ENCODE measurements at regions not wholly inside any gene's neighbourhood (a gene's known extent, or its start where the extent isn't known, plus 50 kb on each side); places are given as distances from the start of the nearest gene placed in this dataset.

GRCh38 chr2:42890791-42891355 lies 98.5 kb upstream of the HAAO start:
- no peak for TF ChIP-seq CTCF (IDR thresholded peaks at IDR 0.05; ENCODE audit: insufficient read depth, missing control alignments)
- FAIRE-seq = no peak
- no peak for DNase-seq (ENCODE audit: insufficient read length, low spot score)

- TF ChIP-seq CTCF (IDR thresholded peaks at IDR 0.05; ENCODE audit: insufficient read depth, missing control alignments) = no peak
- DNase-seq (ENCODE audit: insufficient read length, low spot score) = no peak
- FAIRE-seq = no peak
Observed at GRCh38 chr2:42888321-42889245, 96.2 kb upstream of the HAAO start.

- no peak for FAIRE-seq
- TF ChIP-seq CTCF (IDR thresholded peaks at IDR 0.05; ENCODE audit: insufficient read depth, missing control alignments) = no peak
Observed at GRCh38 chr2:42886921-42887320, 94.5 kb upstream of the HAAO start.

GRCh38 chr2:42882756-42883155 lies 90.4 kb upstream of the HAAO start:
- no peak for FAIRE-seq
- TF ChIP-seq CTCF (IDR thresholded peaks at IDR 0.05; ENCODE audit: insufficient read depth, missing control alignments) = no peak
- DNase-seq (ENCODE audit: insufficient read length, low spot score) = no peak

More at GRCh38 chr2:42886921-42887320, 94.5 kb upstream of the HAAO start:
- DNase-seq (ENCODE audit: insufficient read length, low spot score) = no peak

GRCh38 chr2:42881732-42882131 lies 89.3 kb upstream of the HAAO start:
- TF ChIP-seq CTCF (IDR thresholded peaks at IDR 0.05; ENCODE audit: insufficient read depth, missing control alignments) = no peak
- FAIRE-seq (no peak), DNase-seq (ENCODE audit: insufficient read length, low spot score) (no peak)

GRCh38 chr2:42880738-42881690 lies 88.6 kb upstream of the HAAO start:
- no peak for TF ChIP-seq CTCF (IDR thresholded peaks at IDR 0.05; ENCODE audit: insufficient read depth, missing control alignments)
- no peak for DNase-seq (ENCODE audit: insufficient read length, low spot score)
- no peak for FAIRE-seq
